Liver (tissue), 8 donors: ENCODE measurements at regions not wholly inside any gene's neighbourhood (a gene's known extent, or its start where the extent isn't known, plus 50 kb on each side); places are given as distances from the start of the nearest gene placed in this dataset.

Experiments used
- DNase-seq: peaks from one replicate; pipeline ENCODE4 v3.0.0-alpha.2; 2017; ENCODE audit warnings: low spot score
- H3K27ac ChIP-seq, 2 donors: one replicate each; pipeline ENCODE4 v1.7.0; 2013; ENCODE audit warnings: inconsistent platforms in 2 of 2, low read length in 2 of 2, control low read depth in 1 of 2, low read depth in 1 of 2, mild to moderate bottlenecking in 1 of 2
- H3K27me3 ChIP-seq, 4 donors: one replicate each; pipeline versions ENCODE4 v1.6.1 to v1.7.0; 2013; ENCODE audit warnings: low read length in 3 of 4, inconsistent platforms in 1 of 4, mild to moderate bottlenecking in 1 of 4, moderate library complexity in 1 of 4; ENCODE audit not compliant: control insufficient read depth in 4 of 4, insufficient read depth in 4 of 4
- H3K36me3 ChIP-seq, 4 donors: one replicate each; pipeline versions ENCODE4 v1.6.1 to v1.7.0; 2013; ENCODE audit warnings: low read length in 3 of 4, mild to moderate bottlenecking in 3 of 4, low read depth in 1 of 4, moderate library complexity in 1 of 4; ENCODE audit not compliant: control insufficient read depth in 4 of 4, insufficient read depth in 3 of 4
- H3K4me1 ChIP-seq, 4 donors: one replicate each; pipeline versions ENCODE4 v1.6.1 to v1.7.0; 2013; ENCODE audit warnings: low read length in 3 of 4, mild to moderate bottlenecking in 3 of 4, moderate library complexity in 1 of 4; ENCODE audit not compliant: control insufficient read depth in 4 of 4, insufficient read depth in 4 of 4
- H3K4me3 ChIP-seq, 3 donors: one replicate each; pipeline versions ENCODE4 v1.6.1 to v1.7.0; 2013; ENCODE audit warnings: low read length in 3 of 3, control low read depth in 1 of 3, low read depth in 1 of 3, mild to moderate bottlenecking in 1 of 3
- H3K9ac ChIP-seq, 2 donors: one replicate each; pipeline ENCODE4 v1.7.0; 2013; ENCODE audit warnings: low read length in 2 of 2, mild to moderate bottlenecking in 2 of 2, moderate library complexity in 2 of 2, control low read depth in 1 of 2, low read depth in 1 of 2
- H3K9me3 ChIP-seq, 4 donors: one replicate each; pipeline versions ENCODE4 v1.6.1 to v1.7.0; 2013; ENCODE audit warnings: low read length in 3 of 4; ENCODE audit not compliant: control insufficient read depth in 4 of 4
- EGR1 ChIP-seq, 2 donors: IDR thresholded peaks; 2 replicates each; pipeline ENCODE4 v1.6.1; 2016 to 2018; ENCODE audit warnings: antibody characterized with exemption in 2 of 2, low read depth in 2 of 2
- FOXA2 ChIP-seq: IDR thresholded peaks from 2 replicates; pipeline ENCODE4 v1.6.1; 2016; ENCODE audit warnings: antibody characterized with exemption
- GABPA ChIP-seq, 2 donors: IDR thresholded peaks in 1 of 2; conservative IDR thresholded peaks in 1 of 2; 2 replicates each; pipeline ENCODE4 v1.6.1; 2016; ENCODE audit warnings: antibody characterized with exemption in 2 of 2, mild to moderate bottlenecking in 1 of 2, moderate library complexity in 1 of 2
- HNF4A ChIP-seq, 2 donors: conservative IDR thresholded peaks; 2 replicates each; pipeline ENCODE4 v1.6.1; 2016; ENCODE audit warnings: antibody characterized with exemption in 2 of 2, mild to moderate bottlenecking in 2 of 2
- HNF4G ChIP-seq: IDR thresholded peaks from 2 replicates; pipeline ENCODE4 v1.6.1; 2016; ENCODE audit warnings: antibody characterized with exemption
- JUND ChIP-seq, 2 donors: IDR thresholded peaks; 2 replicates each; pipeline ENCODE4 v1.6.1; 2016; ENCODE audit warnings: antibody characterized with exemption in 2 of 2
- NR2F2 ChIP-seq: IDR thresholded peaks from 2 replicates; pipeline ENCODE4 v1.6.1; 2016; ENCODE audit warnings: antibody characterized with exemption
- RAD21 ChIP-seq, 2 donors: IDR thresholded peaks; 2 replicates each; pipeline ENCODE4 v1.6.1; 2016; ENCODE audit warnings: antibody characterized with exemption in 2 of 2, mild to moderate bottlenecking in 2 of 2
- SP1 ChIP-seq: IDR thresholded peaks from 2 replicates; pipeline ENCODE4 v1.6.1; 2018; ENCODE audit warnings: antibody characterized with exemption, mild to moderate bottlenecking
- TAF1 ChIP-seq: conservative IDR thresholded peaks from 2 replicates; pipeline ENCODE4 v1.6.1; 2016; ENCODE audit warnings: antibody characterized with exemption, mild to moderate bottlenecking
- YY1 ChIP-seq: IDR thresholded peaks from 2 replicates; pipeline ENCODE4 v1.6.1; 2016; ENCODE audit warnings: antibody characterized with exemption, mild to moderate bottlenecking
- WGBS: extraction: QIAGEN DNeasy Blood & Tissue Kit; methylation state at CpG from one replicate; pipeline ENCODE4 v1.1.7; 2013; 5-methylcytosine and 5-hydroxymethylcytosine counted together
- TF ChIP-seq, protein P1 (sequence below): fragments of 150-350 bp; IDR thresholded peaks from 2 replicates; pipeline ENCODE4 v1.5.1; 2017; ENCODE audit warnings: improper control_type of control experiment, low read depth, low read length; ENCODE audit not compliant: missing input control
- TF ChIP-seq, protein P2 (sequence below): IDR thresholded peaks from 2 replicates; pipeline ENCODE4 v1.6.1; 2016; ENCODE audit warnings: antibody characterized with exemption
- TF ChIP-seq, protein P3 (sequence below): IDR thresholded peaks from 2 replicates; pipeline ENCODE4 v1.6.1; 2016; ENCODE audit warnings: antibody characterized with exemption
- TF ChIP-seq, protein P4 (sequence below): IDR thresholded peaks from 2 replicates; pipeline ENCODE4 v1.6.1; 2016; ENCODE audit warnings: antibody characterized with exemption, mild to moderate bottlenecking
- donor health status: healthy.
- donor health status: healthy.
- donor health status: healthy.
- donor health status: healthy.
- donor health status: healthy.

DNA sequence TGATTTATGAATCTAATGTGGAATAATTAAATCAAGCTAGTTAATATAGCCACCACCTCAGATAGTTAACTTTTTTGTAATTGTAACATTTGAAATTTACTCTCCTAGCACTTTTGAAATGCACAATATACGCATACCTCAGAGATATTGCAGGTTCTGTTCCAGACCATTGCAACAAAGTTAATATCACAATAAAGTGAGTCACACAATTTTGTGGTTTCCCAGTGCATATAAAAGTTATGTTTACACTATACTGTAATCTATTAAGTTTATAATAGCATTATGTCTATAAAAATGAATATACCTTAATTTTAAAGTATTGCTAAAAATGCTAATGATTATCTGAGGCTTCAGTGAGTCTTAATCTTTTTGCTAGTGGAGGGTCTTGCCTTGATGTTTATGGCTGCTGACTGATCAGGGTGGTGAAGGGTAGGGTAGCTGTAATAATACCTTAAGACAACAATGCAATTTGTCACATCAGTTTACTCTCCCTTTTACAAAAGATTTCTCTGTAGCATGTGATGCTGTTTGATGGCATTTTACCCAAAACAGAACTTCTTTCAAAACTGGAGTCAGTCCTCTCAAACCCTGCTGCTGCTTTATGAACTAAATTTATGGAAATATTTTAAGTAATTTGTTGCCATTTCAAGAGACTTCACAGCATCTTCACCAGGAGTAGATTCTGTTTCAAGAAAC lies 235.1 kb upstream of the ADAMTSL1 start:
- Histone ChIP-seq H3K4me3 (no peak overlapping the region), H3K27ac (no peak overlapping the region), H3K4me1 (no peaks in the 10 kb centered on the region), H3K27me3 (no peaks in the 10 kb centered on the region), H3K9me3 (no peaks in the 10 kb centered on the region), H3K36me3 (no peaks in the 10 kb centered on the region), H3K9ac (no peak overlapping the region)
- 90% methylated on average over 1 of the region's 1 CpG for WGBS
- DNase-seq = no peak
- no peak for TF ChIP-seq RAD21 (IDR thresholded peaks at IDR 0.05)
- TF ChIP-seq, protein P1, sequence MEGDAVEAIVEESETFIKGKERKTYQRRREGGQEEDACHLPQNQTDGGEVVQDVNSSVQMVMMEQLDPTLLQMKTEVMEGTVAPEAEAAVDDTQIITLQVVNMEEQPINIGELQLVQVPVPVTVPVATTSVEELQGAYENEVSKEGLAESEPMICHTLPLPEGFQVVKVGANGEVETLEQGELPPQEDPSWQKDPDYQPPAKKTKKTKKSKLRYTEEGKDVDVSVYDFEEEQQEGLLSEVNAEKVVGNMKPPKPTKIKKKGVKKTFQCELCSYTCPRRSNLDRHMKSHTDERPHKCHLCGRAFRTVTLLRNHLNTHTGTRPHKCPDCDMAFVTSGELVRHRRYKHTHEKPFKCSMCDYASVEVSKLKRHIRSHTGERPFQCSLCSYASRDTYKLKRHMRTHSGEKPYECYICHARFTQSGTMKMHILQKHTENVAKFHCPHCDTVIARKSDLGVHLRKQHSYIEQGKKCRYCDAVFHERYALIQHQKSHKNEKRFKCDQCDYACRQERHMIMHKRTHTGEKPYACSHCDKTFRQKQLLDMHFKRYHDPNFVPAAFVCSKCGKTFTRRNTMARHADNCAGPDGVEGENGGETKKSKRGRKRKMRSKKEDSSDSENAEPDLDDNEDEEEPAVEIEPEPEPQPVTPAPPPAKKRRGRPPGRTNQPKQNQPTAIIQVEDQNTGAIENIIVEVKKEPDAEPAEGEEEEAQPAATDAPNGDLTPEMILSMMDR = no peak
- TF ChIP-seq, protein P2, sequence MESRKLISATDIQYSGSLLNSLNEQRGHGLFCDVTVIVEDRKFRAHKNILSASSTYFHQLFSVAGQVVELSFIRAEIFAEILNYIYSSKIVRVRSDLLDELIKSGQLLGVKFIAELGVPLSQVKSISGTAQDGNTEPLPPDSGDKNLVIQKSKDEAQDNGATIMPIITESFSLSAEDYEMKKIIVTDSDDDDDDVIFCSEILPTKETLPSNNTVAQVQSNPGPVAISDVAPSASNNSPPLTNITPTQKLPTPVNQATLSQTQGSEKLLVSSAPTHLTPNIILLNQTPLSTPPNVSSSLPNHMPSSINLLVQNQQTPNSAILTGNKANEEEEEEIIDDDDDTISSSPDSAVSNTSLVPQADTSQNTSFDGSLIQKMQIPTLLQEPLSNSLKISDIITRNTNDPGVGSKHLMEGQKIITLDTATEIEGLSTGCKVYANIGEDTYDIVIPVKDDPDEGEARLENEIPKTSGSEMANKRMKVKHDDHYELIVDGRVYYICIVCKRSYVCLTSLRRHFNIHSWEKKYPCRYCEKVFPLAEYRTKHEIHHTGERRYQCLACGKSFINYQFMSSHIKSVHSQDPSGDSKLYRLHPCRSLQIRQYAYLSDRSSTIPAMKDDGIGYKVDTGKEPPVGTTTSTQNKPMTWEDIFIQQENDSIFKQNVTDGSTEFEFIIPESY = no peak
- no peak for TF ChIP-seq EGR1 (IDR thresholded peaks at IDR 0.05; ENCODE audit: low read depth in 2 of 2)
- TF ChIP-seq SP1 = no peak
- TF ChIP-seq FOXA2 = no peak
- TF ChIP-seq, protein P3, sequence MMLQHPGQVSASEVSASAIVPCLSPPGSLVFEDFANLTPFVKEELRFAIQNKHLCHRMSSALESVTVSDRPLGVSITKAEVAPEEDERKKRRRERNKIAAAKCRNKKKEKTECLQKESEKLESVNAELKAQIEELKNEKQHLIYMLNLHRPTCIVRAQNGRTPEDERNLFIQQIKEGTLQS = no peak
- no peak for TF ChIP-seq YY1
- TF ChIP-seq JUND (IDR thresholded peaks at IDR 0.05) = no peak
- no peak for TF ChIP-seq NR2F2

DNA sequence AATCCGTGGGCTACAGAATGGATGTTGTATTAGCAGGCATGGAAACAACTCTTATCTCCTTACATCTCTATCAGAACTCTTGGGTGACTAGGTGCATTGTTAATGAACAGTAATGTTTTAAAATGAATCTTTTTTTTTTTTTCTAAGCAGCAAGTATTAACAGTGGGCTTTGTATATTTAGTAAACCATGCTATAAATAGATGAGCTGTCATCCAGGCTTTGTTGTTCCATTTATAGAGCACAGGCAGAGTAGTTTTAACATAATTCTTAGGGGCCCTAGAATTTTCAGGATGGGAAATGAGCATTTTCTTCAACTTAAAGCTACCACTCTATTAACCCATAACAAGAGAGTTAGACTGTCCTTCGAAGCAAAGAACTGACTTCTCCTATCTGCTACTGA lies 233.7 kb upstream of the ADAMTSL1 start:
- no peak overlapping the region for H3K9ac ChIP-seq
- no peaks in the 10 kb centered on the region for H3K4me1 ChIP-seq
- no peaks in the 10 kb centered on the region for H3K9me3 ChIP-seq
- DNase-seq = no peak
- H3K27me3 ChIP-seq = no peaks in the 10 kb centered on the region
- TF ChIP-seq HNF4G (no peak), YY1 (no peak), FOXA2 (no peak)
- TF ChIP-seq, protein P3 = no peak
- H3K36me3 ChIP-seq = no peaks in the 10 kb centered on the region
- 38% methylated on average over 2 of the region's 2 CpGs for WGBS
- no peak overlapping the region for H3K4me3 ChIP-seq
- H3K27ac ChIP-seq = no peak overlapping the region

DNA sequence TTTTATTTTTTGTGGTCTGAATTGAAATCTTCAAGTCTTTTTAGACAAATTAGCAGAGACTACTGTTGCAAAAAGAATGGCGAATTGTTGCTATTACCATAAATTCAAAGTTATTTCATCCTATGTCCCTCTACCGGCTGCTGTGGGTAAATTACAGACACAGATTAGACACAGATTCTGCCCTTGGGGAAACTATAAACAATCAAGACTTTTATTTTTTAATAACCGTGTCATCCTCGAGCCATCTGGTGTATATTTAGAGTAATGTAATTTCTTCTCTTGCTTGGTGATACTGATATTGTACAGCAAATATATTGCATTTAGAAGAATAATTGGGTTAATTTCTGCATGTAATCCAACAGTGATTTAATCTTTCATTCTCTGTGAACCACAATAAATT lies 228.0 kb upstream of the ADAMTSL1 start:
- no peaks in the 10 kb centered on the region for H3K4me1 ChIP-seq
- DNase-seq = no peak
- WGBS = 83% methylated on average over 4 of the region's 4 CpGs
- no peaks in the 10 kb centered on the region for H3K27me3 ChIP-seq
- no peak overlapping the region for H3K27ac ChIP-seq
- H3K36me3 ChIP-seq = no peaks in the 10 kb centered on the region
- H3K9ac ChIP-seq = no peak overlapping the region
- no peaks in the 10 kb centered on the region for H3K9me3 ChIP-seq
- H3K4me3 ChIP-seq = no peak overlapping the region
- TF ChIP-seq GABPA (IDR thresholded peaks at IDR 0.05 in 1 of 2, conservative IDR thresholded peaks at IDR 0.05 in 1 of 2) (no peak), RAD21 (IDR thresholded peaks at IDR 0.05) (no peak), HNF4G (no peak), HNF4A (conservative IDR thresholded peaks at IDR 0.05) (no peak), YY1 (no peak), JUND (IDR thresholded peaks at IDR 0.05) (no peak), TAF1 (no peak), FOXA2 (no peak), SP1 (no peak)
- TF ChIP-seq, protein P1 = no peak
- TF ChIP-seq, protein P4, sequence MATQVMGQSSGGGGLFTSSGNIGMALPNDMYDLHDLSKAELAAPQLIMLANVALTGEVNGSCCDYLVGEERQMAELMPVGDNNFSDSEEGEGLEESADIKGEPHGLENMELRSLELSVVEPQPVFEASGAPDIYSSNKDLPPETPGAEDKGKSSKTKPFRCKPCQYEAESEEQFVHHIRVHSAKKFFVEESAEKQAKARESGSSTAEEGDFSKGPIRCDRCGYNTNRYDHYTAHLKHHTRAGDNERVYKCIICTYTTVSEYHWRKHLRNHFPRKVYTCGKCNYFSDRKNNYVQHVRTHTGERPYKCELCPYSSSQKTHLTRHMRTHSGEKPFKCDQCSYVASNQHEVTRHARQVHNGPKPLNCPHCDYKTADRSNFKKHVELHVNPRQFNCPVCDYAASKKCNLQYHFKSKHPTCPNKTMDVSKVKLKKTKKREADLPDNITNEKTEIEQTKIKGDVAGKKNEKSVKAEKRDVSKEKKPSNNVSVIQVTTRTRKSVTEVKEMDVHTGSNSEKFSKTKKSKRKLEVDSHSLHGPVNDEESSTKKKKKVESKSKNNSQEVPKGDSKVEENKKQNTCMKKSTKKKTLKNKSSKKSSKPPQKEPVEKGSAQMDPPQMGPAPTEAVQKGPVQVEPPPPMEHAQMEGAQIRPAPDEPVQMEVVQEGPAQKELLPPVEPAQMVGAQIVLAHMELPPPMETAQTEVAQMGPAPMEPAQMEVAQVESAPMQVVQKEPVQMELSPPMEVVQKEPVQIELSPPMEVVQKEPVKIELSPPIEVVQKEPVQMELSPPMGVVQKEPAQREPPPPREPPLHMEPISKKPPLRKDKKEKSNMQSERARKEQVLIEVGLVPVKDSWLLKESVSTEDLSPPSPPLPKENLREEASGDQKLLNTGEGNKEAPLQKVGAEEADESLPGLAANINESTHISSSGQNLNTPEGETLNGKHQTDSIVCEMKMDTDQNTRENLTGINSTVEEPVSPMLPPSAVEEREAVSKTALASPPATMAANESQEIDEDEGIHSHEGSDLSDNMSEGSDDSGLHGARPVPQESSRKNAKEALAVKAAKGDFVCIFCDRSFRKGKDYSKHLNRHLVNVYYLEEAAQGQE = no peak
- TF ChIP-seq, protein P3 = no peak
